ENCODE measurements at regions not wholly inside any gene's neighbourhood (a gene's known extent, or its start where the extent isn't known, plus 50 kb on each side); places are given as distances from the start of the nearest gene placed in this dataset.
"Not testable (repeated sequence)": the region's sequence is repeated elsewhere in the genome, so short reads cannot be mapped to it uniquely, and the experiment has no call there.

DNA sequence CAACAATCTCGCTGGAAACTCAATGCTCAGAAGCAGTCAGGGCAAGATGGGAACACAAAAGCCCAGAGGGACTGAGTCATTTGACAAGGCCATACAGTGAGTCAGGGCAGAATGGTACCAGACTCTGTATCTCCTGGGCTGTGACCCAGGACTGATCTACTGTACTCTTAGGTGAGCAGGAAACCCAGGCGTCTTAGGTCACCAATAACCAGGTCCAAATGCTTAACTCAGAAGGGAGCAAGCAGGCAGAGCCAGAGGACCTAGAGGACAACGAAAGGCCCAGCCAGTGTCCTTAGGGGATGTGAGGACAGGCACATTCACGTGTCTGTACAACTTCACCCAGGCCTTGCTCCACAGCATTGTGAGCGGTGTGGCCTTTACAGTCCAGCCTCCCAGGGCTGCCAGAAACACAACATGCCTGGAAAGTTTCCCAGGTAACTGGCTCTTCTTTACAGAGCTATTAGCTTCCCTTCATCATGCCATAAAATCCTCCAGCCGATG lies 69.9 kb downstream of the ARL6IP4 start:
- no peaks in the 10 kb centered on the region for H3K9me3 Mint-ChIP-seq
- no peak overlapping the region for H3K4me3 Mint-ChIP-seq
- no peak overlapping the region for H3K27ac Mint-ChIP-seq
- no peaks in the 10 kb centered on the region for H3K36me3 Mint-ChIP-seq (ENCODE audit: insufficient read depth in 2 of 2)
- DNase-seq (peak in 1 of 2 donors; percentile 16), ATAC-seq (replicated peaks in 1 of 2) (peak; percentile 93 to 95)
- H3K27me3 Mint-ChIP-seq (ENCODE audit: low read depth) = no peaks in the 10 kb centered on the region
- peaks cover 32% of the 10 kb centered on the region for H3K4me1 Mint-ChIP-seq (ENCODE audit: low read depth)

DNA sequence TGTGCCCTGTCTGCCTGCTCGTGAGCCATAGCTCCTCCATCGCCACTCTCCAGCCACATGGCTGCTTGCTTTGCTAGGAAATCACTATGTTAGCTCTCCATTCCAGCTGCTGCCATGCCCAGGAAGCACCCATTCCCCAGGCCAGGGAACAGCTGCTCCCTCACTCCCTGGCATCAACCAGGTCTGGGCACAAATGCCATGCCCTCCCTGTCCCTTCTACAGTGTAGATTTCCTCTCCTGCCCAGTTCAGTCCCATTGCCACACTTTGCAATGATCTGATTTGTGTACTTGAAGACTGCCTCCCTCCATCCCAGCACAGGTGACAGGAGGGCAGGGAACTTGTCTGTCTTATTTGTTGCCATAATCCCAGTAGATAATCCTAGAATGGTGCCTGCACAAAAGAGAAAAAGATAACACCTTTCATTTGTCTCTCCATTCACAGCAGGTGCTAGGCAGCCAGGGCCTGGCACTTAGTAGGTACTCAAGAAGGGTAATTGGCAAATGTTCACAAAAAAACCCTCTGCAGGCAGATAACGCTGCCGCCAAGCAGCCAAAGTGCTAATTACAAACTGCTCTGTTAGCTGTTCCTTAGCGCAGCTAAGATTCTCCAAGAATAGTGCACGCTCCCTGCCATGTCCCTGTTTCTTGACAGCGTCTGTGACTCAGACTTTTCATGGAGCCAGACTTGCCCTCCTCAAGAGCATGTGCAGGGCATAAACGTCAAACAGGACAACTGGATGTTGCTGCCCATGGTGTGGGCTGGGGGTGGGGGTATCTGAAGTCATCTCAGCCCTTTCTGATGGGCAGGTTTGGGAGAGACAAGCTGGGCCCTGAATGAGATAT lies 69.1 kb downstream of the ARL6IP4 start:
- H3K4me1 Mint-ChIP-seq (ENCODE audit: low read depth) = peaks cover 39% of the 10 kb centered on the region
- no peaks in the 10 kb centered on the region for H3K9me3 Mint-ChIP-seq
- ATAC-seq (replicated peaks in 1 of 2) (no peak), DNase-seq (no peak)
- H3K36me3 Mint-ChIP-seq (ENCODE audit: insufficient read depth in 2 of 2) = no peaks in the 10 kb centered on the region
- H3K27me3 Mint-ChIP-seq (ENCODE audit: low read depth) = no peaks in the 10 kb centered on the region
- H3K27ac Mint-ChIP-seq = no peak overlapping the region
- H3K4me3 Mint-ChIP-seq = no peak overlapping the region

DNA sequence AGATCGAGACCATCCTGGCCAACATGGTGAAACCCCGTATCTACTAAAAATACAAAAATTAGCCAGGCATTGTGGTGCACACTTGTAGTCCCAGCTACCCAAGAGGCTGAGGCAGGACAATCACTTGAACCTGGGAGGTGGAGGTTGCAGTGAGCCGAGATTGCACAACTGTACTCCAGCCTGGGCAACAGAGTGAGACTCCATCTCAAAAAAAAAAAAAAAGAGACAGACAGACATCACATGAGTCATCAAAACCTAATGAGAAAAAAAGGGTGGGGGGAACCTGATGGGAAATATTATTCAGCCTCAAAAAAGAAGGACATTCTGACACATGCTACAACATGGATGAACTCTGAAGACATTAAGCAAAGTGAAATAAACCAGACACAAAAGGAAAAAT lies 67.4 kb downstream of the ARL6IP4 start:
- not testable (repeated sequence) for H3K36me3 Mint-ChIP-seq (ENCODE audit: insufficient read depth in 2 of 2); ATAC-seq (replicated peaks in 1 of 2); H3K27ac Mint-ChIP-seq; H3K4me3 Mint-ChIP-seq; H3K27me3 Mint-ChIP-seq (ENCODE audit: low read depth); DNase-seq; H3K9me3 Mint-ChIP-seq
- peaks cover 56% of the 10 kb centered on the region for H3K4me1 Mint-ChIP-seq (ENCODE audit: low read depth)

DNA sequence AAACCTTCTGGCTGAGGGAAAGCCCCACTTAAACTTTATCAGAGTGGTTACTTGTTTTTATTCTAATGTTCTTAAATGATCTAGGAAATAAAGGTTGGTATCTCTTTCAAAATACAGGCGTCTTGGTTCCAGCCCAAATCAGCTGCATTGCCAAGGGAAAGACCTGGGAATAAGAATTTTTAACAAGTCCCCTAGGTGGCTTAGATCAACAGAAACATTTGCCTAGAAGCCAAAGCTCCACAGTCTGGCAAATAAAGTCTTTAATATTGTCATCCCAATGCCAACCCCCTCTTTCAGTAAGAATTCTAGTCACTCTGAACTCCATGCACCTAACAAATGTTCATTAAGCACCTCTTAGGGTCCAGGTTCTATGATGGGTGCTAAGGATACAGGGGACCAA lies 66.8 kb downstream of the ARL6IP4 start:
- Mint-ChIP-seq H3K27me3 (ENCODE audit: low read depth) (no peaks in the 10 kb centered on the region), H3K4me1 (ENCODE audit: low read depth) (peaks cover 56% of the 10 kb centered on the region), H3K4me3 (no peak overlapping the region), H3K36me3 (ENCODE audit: insufficient read depth in 2 of 2) (no peaks in the 10 kb centered on the region), H3K9me3 (no peaks in the 10 kb centered on the region), H3K27ac (no peak overlapping the region)
- DNase-seq (no peak), ATAC-seq (replicated peaks in 1 of 2) (no peak)

DNA sequence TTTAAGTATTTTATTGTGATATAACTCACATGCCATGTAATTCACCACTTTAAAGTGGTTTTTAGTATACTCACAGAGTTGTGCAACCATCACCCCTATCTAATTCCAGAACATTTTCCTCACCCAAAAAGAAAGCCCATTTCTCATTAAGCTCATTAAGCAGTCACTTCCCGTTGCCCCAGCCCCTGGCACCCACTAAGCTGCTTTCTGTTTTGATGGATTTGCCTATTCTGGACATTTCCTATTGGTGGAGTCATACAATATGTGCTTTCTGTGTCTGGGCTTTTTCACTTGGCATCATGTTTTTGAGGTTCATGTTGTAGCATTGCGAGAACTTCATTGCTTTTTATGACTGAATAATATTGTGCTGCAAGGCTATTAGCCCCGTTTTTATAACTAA lies 66.0 kb downstream of the ARL6IP4 start:
- Mint-ChIP-seq H3K36me3 (ENCODE audit: insufficient read depth in 2 of 2) (no peaks in the 10 kb centered on the region), H3K9me3 (no peaks in the 10 kb centered on the region), H3K27ac (no peak overlapping the region), H3K4me1 (ENCODE audit: low read depth) (peaks cover 54% of the 10 kb centered on the region), H3K27me3 (ENCODE audit: low read depth) (no peaks in the 10 kb centered on the region), H3K4me3 (no peak overlapping the region)
- no peak for DNase-seq
- ATAC-seq (replicated peaks in 1 of 2) = no peak

DNA sequence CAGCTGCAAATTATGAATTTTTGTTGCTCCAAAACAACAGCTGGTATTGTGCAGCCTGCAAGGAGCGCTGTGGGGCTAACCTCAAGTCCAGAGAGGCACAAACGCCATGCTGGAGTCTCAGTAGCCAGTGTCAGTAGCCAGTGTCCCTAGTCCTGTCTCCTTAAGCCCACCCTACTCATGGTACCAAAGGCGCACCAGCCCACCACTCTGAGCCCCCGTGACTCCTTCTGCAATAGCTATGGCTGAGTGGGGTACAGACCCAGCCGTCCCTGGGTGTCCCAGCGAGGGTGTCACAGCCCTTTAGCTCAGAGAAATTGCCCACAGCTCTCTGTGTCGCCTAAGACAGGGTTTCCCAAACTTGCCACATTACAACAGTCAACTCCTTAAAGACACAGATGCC lies 65.2 kb downstream of the ARL6IP4 start:
- Mint-ChIP-seq H3K27ac (no peak overlapping the region), H3K27me3 (ENCODE audit: low read depth) (no peaks in the 10 kb centered on the region), H3K36me3 (ENCODE audit: insufficient read depth in 2 of 2) (no peaks in the 10 kb centered on the region), H3K4me1 (ENCODE audit: low read depth) (peaks cover 48% of the 10 kb centered on the region), H3K9me3 (no peaks in the 10 kb centered on the region), H3K4me3 (no peak overlapping the region)
- ATAC-seq (replicated peaks in 1 of 2) (no peak), DNase-seq (no peak)

DNA sequence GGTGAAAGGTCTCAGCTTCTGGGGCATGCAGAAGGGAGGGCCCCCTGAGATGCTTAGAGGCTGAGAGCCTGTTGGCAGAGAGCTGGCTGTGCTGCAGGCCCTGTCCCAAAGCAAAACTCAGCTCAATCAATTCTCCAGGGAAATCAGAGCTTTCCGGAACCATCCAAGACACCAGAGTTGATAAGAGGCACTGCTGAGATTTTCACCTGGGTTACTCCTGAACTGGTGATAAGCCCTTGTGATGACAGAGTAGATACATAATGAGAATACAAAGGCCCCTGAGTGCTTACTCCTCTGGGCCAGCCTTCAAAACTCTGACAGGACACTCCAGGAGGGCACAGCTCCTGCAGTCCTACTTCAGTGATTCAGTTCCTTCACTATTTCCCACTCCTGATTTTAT lies 63.9 kb downstream of the ARL6IP4 start:
- Mint-ChIP-seq H3K9me3 (no peaks in the 10 kb centered on the region), H3K36me3 (ENCODE audit: insufficient read depth in 2 of 2) (no peaks in the 10 kb centered on the region), H3K4me1 (ENCODE audit: low read depth) (peaks cover 35% of the 10 kb centered on the region), H3K27ac (no peak overlapping the region), H3K27me3 (ENCODE audit: low read depth) (no peaks in the 10 kb centered on the region), H3K4me3 (no peak overlapping the region)
- DNase-seq = no peak
- no peak for ATAC-seq (replicated peaks in 1 of 2)

DNA sequence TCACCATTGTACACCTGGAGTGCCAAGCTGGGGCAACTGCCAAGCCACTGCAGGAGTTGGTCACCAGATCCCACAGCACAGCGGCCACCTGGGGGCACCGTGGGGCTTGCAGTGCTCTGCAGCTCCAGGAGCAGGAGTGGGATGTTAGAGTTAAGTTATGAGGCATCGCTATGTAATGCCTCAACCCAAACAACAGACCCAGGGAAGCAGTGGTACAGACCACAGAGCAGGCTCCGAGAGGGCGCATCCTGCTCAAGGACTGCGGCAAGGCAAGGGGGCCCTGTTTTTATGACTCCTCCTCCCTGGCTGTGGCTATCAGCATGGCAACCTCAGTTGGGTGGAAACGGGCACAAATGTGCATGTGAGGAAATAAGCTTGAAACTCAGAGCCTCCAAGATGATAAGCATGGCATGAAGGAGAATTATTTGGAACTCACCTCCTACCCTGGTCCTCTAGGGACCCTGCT lies 63.1 kb downstream of the ARL6IP4 start:
- H3K4me1 Mint-ChIP-seq (ENCODE audit: low read depth) = peaks cover 35% of the 10 kb centered on the region
- no peaks in the 10 kb centered on the region for H3K36me3 Mint-ChIP-seq (ENCODE audit: insufficient read depth in 2 of 2)
- no peaks in the 10 kb centered on the region for H3K27me3 Mint-ChIP-seq (ENCODE audit: low read depth)
- H3K27ac Mint-ChIP-seq = no peak overlapping the region
- peak; percentile 82 to 84 for DNase-seq
- no peaks in the 10 kb centered on the region for H3K9me3 Mint-ChIP-seq
- ATAC-seq (replicated peaks in 1 of 2) = peak; percentile 99
- peak overlapping the region; percentile 9 to 40 for H3K4me3 Mint-ChIP-seq

DNA sequence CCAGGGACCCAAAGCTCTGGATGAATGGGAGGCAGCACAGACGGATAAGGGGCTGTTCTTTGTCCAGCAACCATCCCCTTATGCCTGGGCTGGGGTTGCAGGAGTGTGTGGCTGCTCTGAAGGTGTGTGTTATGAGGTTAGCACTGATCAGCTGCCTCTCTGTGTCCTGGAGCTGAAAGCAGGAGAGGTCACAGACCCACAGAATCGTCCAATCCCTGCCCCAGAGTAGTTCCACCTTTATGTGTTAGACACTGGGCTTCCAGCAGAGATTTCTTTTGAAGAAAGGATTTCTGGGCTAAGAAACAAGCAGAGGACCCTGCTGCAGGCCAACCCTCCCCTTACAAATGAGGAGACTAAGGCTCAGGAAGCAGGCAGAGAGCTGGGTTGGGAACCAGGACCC lies 62.4 kb downstream of the ARL6IP4 start:
- DNase-seq = no peak
- peaks cover 31% of the 10 kb centered on the region for H3K4me1 Mint-ChIP-seq (ENCODE audit: low read depth)
- H3K27ac Mint-ChIP-seq = no peak overlapping the region
- no peak for ATAC-seq (replicated peaks in 1 of 2)
- no peaks in the 10 kb centered on the region for H3K9me3 Mint-ChIP-seq
- H3K36me3 Mint-ChIP-seq (ENCODE audit: insufficient read depth in 2 of 2) = no peaks in the 10 kb centered on the region
- H3K27me3 Mint-ChIP-seq (ENCODE audit: low read depth) = no peaks in the 10 kb centered on the region
- no peak overlapping the region for H3K4me3 Mint-ChIP-seq

DNA sequence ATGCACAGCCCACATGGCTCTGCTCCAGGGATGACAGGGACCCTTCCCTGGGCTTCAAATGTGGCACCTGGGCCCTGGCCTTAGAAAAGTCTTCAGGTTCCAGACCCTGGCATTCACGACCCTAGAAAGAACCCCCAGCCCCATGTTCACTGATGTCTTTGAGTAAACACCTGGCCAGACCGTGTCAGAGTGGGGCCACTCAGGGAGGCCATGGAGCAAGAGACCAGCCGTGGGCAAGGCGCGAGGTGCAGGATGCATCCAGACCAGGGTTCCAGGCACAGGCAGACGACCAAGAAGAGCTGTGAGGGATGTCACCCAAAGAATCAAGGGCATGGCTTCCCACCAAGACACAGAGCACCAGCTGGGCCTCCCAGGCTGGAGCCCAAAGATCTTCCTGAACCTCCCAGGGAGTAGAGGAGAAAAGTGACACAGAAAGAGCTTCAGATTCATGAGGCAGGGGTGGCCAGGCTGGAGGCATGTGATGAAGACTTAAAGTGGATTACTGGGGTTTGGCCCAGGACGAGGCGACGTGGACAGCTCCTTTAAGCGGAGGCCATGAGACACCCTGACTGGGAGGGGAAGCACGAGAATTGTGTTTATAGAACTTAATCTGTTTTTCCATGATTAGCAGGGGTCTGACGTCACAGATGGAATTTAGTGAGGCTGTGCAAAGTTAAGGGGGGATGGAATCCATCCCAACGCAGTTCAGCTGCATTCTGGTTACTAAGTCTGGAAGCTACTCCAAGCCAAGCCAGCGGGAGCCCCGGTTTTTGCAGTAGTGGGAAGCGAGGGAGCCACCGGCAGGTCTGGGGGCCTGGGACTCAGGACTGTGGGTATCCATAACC lies 61.6 kb downstream of the ARL6IP4 start:
- Mint-ChIP-seq H3K4me3 (no peak overlapping the region), H3K4me1 (ENCODE audit: low read depth) (peaks cover 30% of the 10 kb centered on the region), H3K27ac (no peak overlapping the region), H3K27me3 (ENCODE audit: low read depth) (no peaks in the 10 kb centered on the region), H3K36me3 (ENCODE audit: insufficient read depth in 2 of 2) (no peaks in the 10 kb centered on the region), H3K9me3 (no peaks in the 10 kb centered on the region)
- no peak for ATAC-seq (replicated peaks in 1 of 2)
- no peak for DNase-seq

DNA sequence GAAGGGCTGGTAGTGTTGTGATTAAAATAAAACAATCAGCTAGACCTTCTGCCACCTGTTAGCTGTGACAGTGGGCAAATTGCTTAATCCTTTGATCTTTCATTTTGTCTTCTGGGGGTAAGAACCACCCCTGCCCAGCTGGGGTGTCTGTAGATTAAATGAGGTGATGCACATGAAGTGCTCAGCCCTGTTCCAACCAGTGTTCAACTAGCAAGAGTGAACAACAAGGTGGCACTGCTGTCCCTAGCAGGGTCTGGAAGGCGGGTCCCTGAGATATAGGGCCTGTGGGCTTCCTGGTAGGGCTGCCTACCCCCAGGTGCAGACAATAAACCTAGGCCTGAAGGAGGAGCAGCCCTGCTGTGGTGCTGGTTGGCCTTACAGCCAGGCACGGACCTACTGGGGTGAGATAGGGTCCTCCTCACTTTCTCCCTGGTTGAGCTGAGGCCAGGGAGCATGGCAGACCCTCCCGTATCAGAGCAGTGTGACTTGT lies 60.6 kb downstream of the ARL6IP4 start:
- H3K36me3 Mint-ChIP-seq (ENCODE audit: insufficient read depth in 2 of 2) = no peaks in the 10 kb centered on the region
- H3K27me3 Mint-ChIP-seq (ENCODE audit: low read depth) = no peaks in the 10 kb centered on the region
- ATAC-seq (replicated peaks in 1 of 2) (no peak), DNase-seq (no peak)
- H3K9me3 Mint-ChIP-seq = no peaks in the 10 kb centered on the region
- H3K4me3 Mint-ChIP-seq = no peak overlapping the region
- peaks cover 30% of the 10 kb centered on the region for H3K4me1 Mint-ChIP-seq (ENCODE audit: low read depth)
- H3K27ac Mint-ChIP-seq = no peak overlapping the region

DNA sequence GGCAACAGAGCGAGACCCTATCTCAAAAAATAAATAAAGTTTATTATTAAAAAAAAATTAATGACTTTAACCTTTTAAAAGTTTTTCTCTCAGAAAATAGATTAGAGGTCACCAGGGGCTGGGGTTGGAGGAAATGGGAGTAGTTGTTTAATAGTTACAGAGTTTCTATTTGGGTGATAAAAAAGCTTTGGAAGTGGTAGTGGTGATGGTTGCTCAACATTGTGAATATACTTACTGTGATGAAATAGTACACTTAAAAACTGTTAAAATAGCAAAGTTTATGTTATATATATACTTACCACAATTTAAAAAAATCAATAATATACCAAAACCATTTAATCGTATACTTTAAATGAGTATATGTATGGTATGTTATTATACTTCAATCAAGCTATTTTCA lies 59.6 kb downstream of the ARL6IP4 start:
- no peaks in the 10 kb centered on the region for H3K36me3 Mint-ChIP-seq (ENCODE audit: insufficient read depth in 2 of 2)
- DNase-seq (no peak), ATAC-seq (replicated peaks in 1 of 2) (no peak)
- no peaks in the 10 kb centered on the region for H3K9me3 Mint-ChIP-seq
- H3K27me3 Mint-ChIP-seq (ENCODE audit: low read depth) = no peaks in the 10 kb centered on the region
- H3K4me3 Mint-ChIP-seq = no peak overlapping the region
- peaks cover 22% of the 10 kb centered on the region for H3K4me1 Mint-ChIP-seq (ENCODE audit: low read depth)
- H3K27ac Mint-ChIP-seq = no peak overlapping the region

DNA sequence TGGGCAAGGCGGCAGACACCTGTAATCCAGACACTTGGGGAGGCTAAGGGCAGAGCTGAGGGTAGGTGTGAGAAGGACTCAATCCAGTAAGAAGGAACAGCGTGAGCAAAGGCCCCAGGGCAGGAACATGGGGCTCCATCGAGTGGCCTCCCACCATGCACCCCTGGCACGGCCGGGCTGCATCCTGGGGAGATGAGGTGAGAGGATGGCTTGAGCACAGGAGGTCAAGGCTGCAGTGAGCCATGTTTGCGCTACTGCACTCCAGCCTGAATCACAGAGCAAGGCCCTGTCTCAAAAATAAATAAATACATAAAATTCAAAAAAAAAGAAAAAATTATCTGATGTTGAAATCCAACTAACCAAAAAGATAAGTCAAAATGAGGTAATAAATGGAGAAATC lies 58.5 kb downstream of the ARL6IP4 start:
- Mint-ChIP-seq H3K27ac (no peak overlapping the region), H3K4me1 (ENCODE audit: low read depth) (peaks cover 22% of the 10 kb centered on the region), H3K9me3 (no peaks in the 10 kb centered on the region), H3K4me3 (no peak overlapping the region), H3K36me3 (ENCODE audit: insufficient read depth in 2 of 2) (no peaks in the 10 kb centered on the region), H3K27me3 (ENCODE audit: low read depth) (no peaks in the 10 kb centered on the region)
- DNase-seq (no peak), ATAC-seq (replicated peaks in 1 of 2) (no peak)

Measured in activated T-cell treated with anti-CD3 and anti-CD28 coated beads, Interleukin-2, amount 50 U/mL, for 72 hours (primary cell).